GM19438 (cell line): ENCODE measurements at regions not wholly inside any gene's neighbourhood (a gene's known extent, or its start where the extent isn't known, plus 50 kb on each side); places are given as distances from the start of the nearest gene placed in this dataset.

Source experiments
- ATAC-seq: cut with Tn5 transposase; IDR thresholded peaks from one replicate; pipeline ENCODE4 v1.9.1; 2021; ENCODE audit warnings: low read depth; ENCODE audit not compliant: unreplicated experiment

GRCh38 chr2:133806564-133806963 lies 238.3 kb upstream of the NCKAP5 start:
- no peak for ATAC-seq

- ATAC-seq, result no peak
Observed at GRCh38 chr2:133809485-133809884, 241.2 kb upstream of the NCKAP5 start.

GRCh38 chr2:133810559-133810958 lies 242.3 kb upstream of the NCKAP5 start:
- ATAC-seq, result no peak

GRCh38 chr2:133811409-133812125 lies 243.3 kb upstream of the NCKAP5 start:
- no peak for ATAC-seq

- ATAC-seq, result no peak
Observed at GRCh38 chr2:133812826-133813617, 244.8 kb upstream of the NCKAP5 start.

- no peak for ATAC-seq
Observed at GRCh38 chr2:133814890-133815289, 246.6 kb upstream of the NCKAP5 start.

GRCh38 chr2:133816037-133816436 lies 247.8 kb upstream of the NCKAP5 start:
- no peak for ATAC-seq

- ATAC-seq, result no peak
Observed at GRCh38 chr2:133817680-133818566, 249.7 kb upstream of the NCKAP5 start.

- ATAC-seq, result no peak
Observed at GRCh38 chr2:133818661-133819060, 250.4 kb upstream of the NCKAP5 start.

- no peak for ATAC-seq
Observed at GRCh38 chr2:133819906-133820305, 251.6 kb upstream of the NCKAP5 start.

- no peak for ATAC-seq
Observed at GRCh38 chr2:133821107-133821760, 253.0 kb upstream of the NCKAP5 start.

- ATAC-seq, result no peak
Observed at GRCh38 chr2:133822517-133823225, 254.4 kb upstream of the NCKAP5 start.

- ATAC-seq, result no peak
Observed at GRCh38 chr2:133823226-133823550, 254.9 kb upstream of the NCKAP5 start.

- ATAC-seq, result no peak
Observed at GRCh38 chr2:133824869-133825268, 256.6 kb upstream of the NCKAP5 start.

GRCh38 chr2:133825778-133826177 lies 257.5 kb upstream of the NCKAP5 start:
- no peak for ATAC-seq

GRCh38 chr2:133828913-133829312 lies 260.6 kb upstream of the NCKAP5 start:
- ATAC-seq, result no peak

- ATAC-seq, result no peak
Observed at GRCh38 chr2:133829450-133830020, 261.3 kb upstream of the NCKAP5 start.

GRCh38 chr2:133833746-133834145 lies 265.5 kb upstream of the NCKAP5 start:
- ATAC-seq, result no peak

- ATAC-seq, result no peak
Observed at GRCh38 chr2:133835821-133836619, 267.8 kb upstream of the NCKAP5 start.
